Chondrocyte (in vitro differentiated cells): ENCODE measurements at regions not wholly inside any gene's neighbourhood (a gene's known extent, or its start where the extent isn't known, plus 50 kb on each side); places are given as distances from the start of the nearest gene placed in this dataset.

Experiments used
- DNase-seq: peaks from one replicate; pipeline ENCODE4 v3.0.0; 2021; ENCODE audit warnings: mixed read lengths, low spot score
- H3K27ac Mint-ChIP-seq: one replicate; pipeline ENCODE4 v1.8.0; 2021; ENCODE audit warnings: mild to moderate bottlenecking, moderate library complexity, mixed read lengths; ENCODE audit not compliant: unreplicated experiment
- H3K27me3 Mint-ChIP-seq: 2 replicates; pipeline ENCODE4 v1.8.0; 2021; ENCODE audit warnings: low read depth, mixed read lengths
- H3K36me3 Mint-ChIP-seq: 2 replicates; pipeline ENCODE4 v1.8.0; 2021; ENCODE audit warnings: low read depth, mixed read lengths
- H3K4me1 Mint-ChIP-seq: 2 replicates; pipeline ENCODE4 v1.8.0; 2021; ENCODE audit warnings: low read depth, mild to moderate bottlenecking, mixed read lengths
- H3K4me3 Mint-ChIP-seq: one replicate; pipeline ENCODE4 v1.8.0; 2021; ENCODE audit warnings: mild to moderate bottlenecking, moderate library complexity, mixed read lengths; ENCODE audit not compliant: unreplicated experiment
- H3K9me3 Mint-ChIP-seq: 2 replicates; pipeline ENCODE4 v1.8.0; 2021; ENCODE audit warnings: low read depth, mixed read lengths
- TF ChIP-seq, protein P1 (sequence below): fragments of 200-600 bp; sonication (generic); IDR thresholded peaks from 2 replicates; pipeline ENCODE4 v1.5.0; 2021; ENCODE audit warnings: antibody characterized with exemption, mild to moderate bottlenecking, moderate library complexity

DNA sequence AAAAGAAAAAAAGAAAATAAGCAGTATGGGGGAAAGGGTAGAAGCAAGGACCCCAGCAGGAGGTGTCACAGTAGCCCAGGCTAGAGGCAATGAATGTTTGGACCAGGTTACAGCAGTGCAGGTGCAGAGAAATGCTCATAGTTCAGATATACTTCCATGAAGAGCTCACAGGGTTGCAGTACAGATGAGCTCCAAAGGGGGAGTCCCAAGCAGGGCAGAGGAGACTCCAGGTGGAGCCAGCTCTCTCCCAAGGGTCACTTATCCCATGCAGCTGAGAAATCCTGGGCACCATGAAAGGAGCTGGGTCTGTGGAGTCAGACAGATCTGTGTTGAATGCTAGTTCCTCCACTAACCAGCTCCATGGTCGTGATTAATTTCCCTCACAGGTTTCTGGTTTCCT lies 174.9 kb downstream of the C7orf25 start:
- H3K9me3 Mint-ChIP-seq: peaks cover 3% of the 10 kb centered on the region
- H3K27me3 Mint-ChIP-seq: peaks cover 2% of the 10 kb centered on the region
- no peak overlapping the region for H3K4me3 Mint-ChIP-seq
- no peak for DNase-seq
- peaks cover 19% of the 10 kb centered on the region for H3K4me1 Mint-ChIP-seq
- TF ChIP-seq, protein P1, sequence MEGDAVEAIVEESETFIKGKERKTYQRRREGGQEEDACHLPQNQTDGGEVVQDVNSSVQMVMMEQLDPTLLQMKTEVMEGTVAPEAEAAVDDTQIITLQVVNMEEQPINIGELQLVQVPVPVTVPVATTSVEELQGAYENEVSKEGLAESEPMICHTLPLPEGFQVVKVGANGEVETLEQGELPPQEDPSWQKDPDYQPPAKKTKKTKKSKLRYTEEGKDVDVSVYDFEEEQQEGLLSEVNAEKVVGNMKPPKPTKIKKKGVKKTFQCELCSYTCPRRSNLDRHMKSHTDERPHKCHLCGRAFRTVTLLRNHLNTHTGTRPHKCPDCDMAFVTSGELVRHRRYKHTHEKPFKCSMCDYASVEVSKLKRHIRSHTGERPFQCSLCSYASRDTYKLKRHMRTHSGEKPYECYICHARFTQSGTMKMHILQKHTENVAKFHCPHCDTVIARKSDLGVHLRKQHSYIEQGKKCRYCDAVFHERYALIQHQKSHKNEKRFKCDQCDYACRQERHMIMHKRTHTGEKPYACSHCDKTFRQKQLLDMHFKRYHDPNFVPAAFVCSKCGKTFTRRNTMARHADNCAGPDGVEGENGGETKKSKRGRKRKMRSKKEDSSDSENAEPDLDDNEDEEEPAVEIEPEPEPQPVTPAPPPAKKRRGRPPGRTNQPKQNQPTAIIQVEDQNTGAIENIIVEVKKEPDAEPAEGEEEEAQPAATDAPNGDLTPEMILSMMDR: peak; percentile 36
- H3K27ac Mint-ChIP-seq: no peak overlapping the region
- H3K36me3 Mint-ChIP-seq: no peaks in the 10 kb centered on the region

GRCh38 chr7:42735081-42735480 lies 176.8 kb downstream of the C7orf25 start:
- Mint-ChIP-seq H3K4me3 (no peak overlapping the region), H3K9me3 (peaks cover 3% of the 10 kb centered on the region), H3K4me1 (peaks cover 29% of the 10 kb centered on the region), H3K27ac (no peak overlapping the region), H3K27me3 (peaks cover 2% of the 10 kb centered on the region), H3K36me3 (no peaks in the 10 kb centered on the region)
- no peak for DNase-seq
- TF ChIP-seq, protein P1: no peak

- Mint-ChIP-seq H3K36me3 (no peaks in the 10 kb centered on the region), H3K9me3 (peaks cover 3% of the 10 kb centered on the region), H3K4me1 (peaks cover 24% of the 10 kb centered on the region), H3K27ac (no peak overlapping the region), H3K27me3 (peaks cover 2% of the 10 kb centered on the region), H3K4me3 (no peak overlapping the region)
- DNase-seq: no peak
- TF ChIP-seq, protein P1: no peak
These were observed 177.3 kb downstream of the C7orf25 start for GRCh38 chr7:42734568-42734967.

DNA sequence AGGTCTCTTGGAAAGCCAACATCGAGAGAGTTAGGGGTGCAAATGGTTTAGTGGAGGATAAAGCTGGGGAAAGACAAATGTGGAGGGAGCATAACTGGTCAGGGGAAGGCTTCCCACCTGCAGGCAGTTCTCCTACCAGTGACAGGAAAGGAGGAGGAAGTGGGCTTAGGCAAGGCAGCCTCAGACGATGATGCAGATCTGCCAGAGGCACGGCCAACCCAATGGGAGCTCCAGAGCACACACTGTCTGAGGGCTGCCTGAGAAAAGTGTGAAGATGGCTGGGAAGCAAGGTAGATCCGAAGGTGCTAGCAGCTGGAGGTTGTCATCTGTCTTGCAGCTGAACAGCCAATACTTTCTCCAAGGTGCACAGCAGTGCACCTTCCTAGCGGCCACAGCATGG lies 178.8 kb downstream of the C7orf25 start:
- no peak for DNase-seq
- H3K4me3 Mint-ChIP-seq: no peak overlapping the region
- TF ChIP-seq, protein P1: no peak
- H3K27me3 Mint-ChIP-seq: peaks cover 2% of the 10 kb centered on the region
- H3K9me3 Mint-ChIP-seq: peaks cover 3% of the 10 kb centered on the region
- no peaks in the 10 kb centered on the region for H3K36me3 Mint-ChIP-seq
- no peak overlapping the region for H3K27ac Mint-ChIP-seq
- H3K4me1 Mint-ChIP-seq: peaks cover 25% of the 10 kb centered on the region

- Mint-ChIP-seq H3K4me1 (peaks cover 40% of the 10 kb centered on the region), H3K9me3 (peaks cover 3% of the 10 kb centered on the region), H3K36me3 (no peaks in the 10 kb centered on the region), H3K27ac (no peak overlapping the region), H3K27me3 (no peaks in the 10 kb centered on the region), H3K4me3 (no peak overlapping the region)
- DNase-seq: no peak
- TF ChIP-seq, protein P1: no peak
These were observed 181.3 kb downstream of the C7orf25 start for GRCh38 chr7:42730586-42730985.
